K562 (cell line): ENCODE measurements at regions not wholly inside any gene's neighbourhood (a gene's known extent, or its start where the extent isn't known, plus 50 kb on each side); places are given as distances from the start of the nearest gene placed in this dataset.

ENCODE experiments used
- ATAC-seq: fragments of 200-7000 bp; cut with Tn5 transposase; 3 replicates; pipeline ENCODE4 v1.9.1; 2020; ENCODE audit warnings: moderate library complexity
- BruUV-seq: library from RNA; stranded (reverse); fragments of 400-500 nt; replicated peaks from 2 replicates; lab custom pipeline; 2021; lab: Mats Ljungman, UMichigan
- CTCF ChIA-PET: fragments of 300-600 bp; formaldehyde crosslinking; extraction: SDS; loops from one replicate; lab custom pipeline; 2021; ENCODE audit warnings: low intra/inter-chr PET ratio; lab: Yijun Ruan, JAX
- POLR2A ChIA-PET: fragments of 300-600, 350-650 bp; sonication (Branson Sonifier 250); formaldehyde crosslinking; extraction: SDS; loops from one replicate; lab custom pipeline; 2021; ENCODE audit warnings: antibody characterized with exemption, inconsistent platforms; lab: Yijun Ruan, JAX
- DNase-seq, 4 experiments: peaks; one replicate each; pipeline versions ENCODE4 v3.0.0 to v3.0.0-alpha.2; 2011 to 2018; ENCODE audit warnings: low spot score in 3 of 4, mixed read lengths in 3 of 4; ENCODE audit errors: extremely low read depth in 1 of 4
- FAIRE-seq: peaks from 2 replicates; lab custom pipeline; 2011; peaks lifted over from hg19 to GRCh38; lab: Jason Lieb, UNC
- H2AFZ ChIP-seq: 2 replicates; pipeline ENCODE4 v1.6.0; 2011; ENCODE audit warnings: low read depth, low read length, control low read depth, inconsistent platforms
- H3K27ac ChIP-seq: fragments of 200-600 bp; 3 replicates; pipeline ENCODE4 v1.8.0; 2011; ENCODE audit warnings: low read depth, mild to moderate bottlenecking, control low read depth, inconsistent platforms, low read length, moderate library complexity, mixed read lengths; ENCODE audit errors: extremely low read depth
- H3K27me3 ChIP-seq, 2 experiments: fragments of 300-600 bp in 1 of 2; 2 replicates in 1 of 2; 3 replicates in 1 of 2; pipeline versions ENCODE4 v1.6.0 to v1.8.0; 2011; ENCODE audit warnings: inconsistent platforms in 2 of 2, low read length in 2 of 2, mild to moderate bottlenecking in 1 of 2, mixed read lengths in 1 of 2, moderate library complexity in 1 of 2; ENCODE audit not compliant: control insufficient read depth in 2 of 2, insufficient read depth in 2 of 2
- H3K36me3 ChIP-seq: fragments of 300-600 bp; 3 replicates; pipeline ENCODE4 v1.8.0; 2011; ENCODE audit warnings: mild to moderate bottlenecking, low read length, inconsistent platforms; ENCODE audit not compliant: control insufficient read depth, insufficient read depth
- H3K4me1 ChIP-seq, 2 experiments: fragments of 200-600 bp in 1 of 2; replicated peaks in 1 of 2; 2 replicates in 1 of 2; 3 replicates in 1 of 2; pipeline versions ENCODE4 v1.5.1 to v1.8.0; 2011; ENCODE audit warnings: inconsistent platforms in 2 of 2, low read length in 2 of 2, mild to moderate bottlenecking in 1 of 2, mixed read lengths in 1 of 2, moderate library complexity in 1 of 2; ENCODE audit not compliant: control insufficient read depth in 2 of 2, insufficient read depth in 2 of 2
- H3K4me2 ChIP-seq: 2 replicates; pipeline ENCODE4 v1.6.1; 2011; ENCODE audit warnings: low read length, control low read depth, inconsistent platforms, mixed read lengths; ENCODE audit not compliant: insufficient read depth
- H3K4me3 ChIP-seq: fragments of 200-600 bp; sonication (generic), shearing (Covaris generic); 2 replicates; pipeline ENCODE4 v1.5.1; 2016; ENCODE audit warnings: control low read depth, inconsistent platforms
- H3K79me2 ChIP-seq: fragments of 200-600 bp; 3 replicates; pipeline ENCODE4 v1.8.0; 2011; ENCODE audit warnings: low read length, inconsistent platforms; ENCODE audit not compliant: control insufficient read depth, insufficient read depth
- H3K9ac ChIP-seq, 2 experiments: 2 replicates each; pipeline versions ENCODE4 v1.6.0 to v1.6.1; 2011; ENCODE audit warnings: low read depth in 2 of 2, low read length in 2 of 2, control low read depth in 1 of 2, inconsistent platforms in 1 of 2, mild to moderate bottlenecking in 1 of 2, mixed read lengths in 1 of 2; ENCODE audit not compliant: insufficient read depth in 1 of 2
- H3K9me1 ChIP-seq: one replicate; pipeline ENCODE4 v1.6.0; 2011; ENCODE audit warnings: inconsistent platforms, mild to moderate bottlenecking, low read length, moderate library complexity; ENCODE audit not compliant: control insufficient read depth, insufficient read depth
- H3K9me3 ChIP-seq: replicated peaks from 2 replicates; pipeline ENCODE4 v1.5.1; 2011; ENCODE audit warnings: low read depth, low read length, inconsistent platforms; ENCODE audit not compliant: control insufficient read depth, insufficient read depth
- H4K20me1 ChIP-seq: replicated peaks from 2 replicates; pipeline ENCODE4 v1.6.1; 2011; ENCODE audit warnings: low read length, inconsistent platforms, mixed read lengths; ENCODE audit not compliant: control insufficient read depth, insufficient read depth
- ARID3B ChIP-seq: fragments of 250-450 bp; sonication (Bioruptor Pico); IDR thresholded peaks from 2 replicates; pipeline ENCODE4 v1.4.0; 2020; ENCODE audit warnings: borderline replicate concordance
- DIDO1 ChIP-seq: fragments of 450-650 bp; IDR thresholded peaks from 2 replicates; pipeline ENCODE4 v1.6.1; 2016; ENCODE audit warnings: low read depth, missing biosample characterization, missing genetic modification characterization
- GATAD2A ChIP-seq: fragments of 450-650 bp; IDR thresholded peaks from 2 replicates; pipeline ENCODE4 v1.6.1; 2017
- HCFC1 ChIP-seq: IDR thresholded peaks from 2 replicates; pipeline ENCODE4 v1.6.1; 2012; ENCODE audit warnings: low read depth, low read length, improper control_type of control experiment
- PRMT5 ChIP-seq: sonication (generic); formaldehyde crosslinking; IDR thresholded peaks from 2 replicates; pipeline ENCODE4 v1.5.0; 2020; ENCODE audit warnings: missing genetic modification reagents
- STAT5B ChIP-seq: fragments of 250-450 bp; sonication (Bioruptor Pico); IDR thresholded peaks from 2 replicates; pipeline ENCODE4 v1.8.0; 2021; ENCODE audit warnings: mild to moderate bottlenecking, inconsistent platforms
- ZBTB49 ChIP-seq: sonication (generic); formaldehyde crosslinking; IDR thresholded peaks from 2 replicates; pipeline ENCODE4 v1.8.0; 2022; ENCODE audit warnings: missing genetic modification reagents, mild to moderate bottlenecking, borderline replicate concordance
- ZNF12 ChIP-seq: sonication (generic); formaldehyde crosslinking; IDR thresholded peaks from 2 replicates; pipeline ENCODE4 v1.4.0; 2020; ENCODE audit warnings: mild to moderate bottlenecking, missing genetic modification reagents
- ZNF507 ChIP-seq: conservative IDR thresholded peaks from 2 replicates; pipeline ENCODE4 v1.6.1; 2017; ENCODE audit warnings: missing genetic modification characterization, missing compliant biosample characterization
- WGBS: fragments of 100-300 bp; shearing (Covaris generic); methylation state at CpG from one replicate; pipeline ENCODE4 v1.1.6; 2016; ENCODE audit warnings: low coverage, mixed read lengths; ENCODE audit not compliant: insufficient coverage; ENCODE audit errors: missing lambda C conversion rate; 5-methylcytosine and 5-hydroxymethylcytosine counted together
- in situ Hi-C: fragments of 300-500 bp; cut with MboI; formaldehyde crosslinking; loops from 4 replicates; pipeline ENCODE4 v1.15.0; 2018; ENCODE audit warnings: inconsistent platforms, mixed read lengths
- intact Hi-C: fragments of 100-400 bp; cut with micrococcal nuclease; formaldehyde crosslinking; loops from 2 replicates; pipeline ENCODE4 v1.14.2; 2022
- TF ChIP-seq, protein P1 (sequence below): sonication (generic); formaldehyde crosslinking; IDR thresholded peaks from 2 replicates; pipeline ENCODE4 v1.8.0; 2023; ENCODE audit warnings: mild to moderate bottlenecking, missing genetic modification reagents
- TF ChIP-seq, protein P2 (sequence below): fragments of 250-450 bp; sonication (Bioruptor Pico); IDR thresholded peaks from 2 replicates; pipeline ENCODE4 v1.5.0; 2020; ENCODE audit warnings: mild to moderate bottlenecking

GRCh38 chr6:132952986-132953385 is 138.6 kb downstream of the RPS12 start:
- POLR2A ChIA-PET = no interaction called here
- WGBS = 0% methylated on average over 3 of the region's 3 CpGs

More at GRCh38 chr6:132952986-132953385, 138.6 kb downstream of the RPS12 start:
- Histone ChIP-seq H3K79me2 (no peaks in the 10 kb centered on the region), H3K27ac (no peak overlapping the region), H3K9me1 (no peaks in the 10 kb centered on the region), H3K4me3 (no peak overlapping the region), H3K36me3 (no peaks in the 10 kb centered on the region), H3K9ac (no peak overlapping the region), H3K27me3 (peaks cover 0 to 5% of the 10 kb centered on the region in 2 experiments; a peak in 1 of 5 replicates), H3K4me2 (no peak overlapping the region), H4K20me1 (no peaks in the 10 kb centered on the region), H3K9me3 (no peaks in the 10 kb centered on the region), H2AFZ (no peak overlapping the region), H3K4me1 (no peaks in the 10 kb centered on the region)
- TF ChIP-seq GATAD2A (no peak), ARID3B (CRISPR knock-in tag) (no peak), ZNF12 (CRISPR knock-in tag) (no peak), ZBTB49 (CRISPR knock-in tag) (no peak), STAT5B (CRISPR knock-in tag) (no peak), ZNF507 (tag) (no peak), HCFC1 (no peak), PRMT5 (CRISPR knock-in tag) (no peak), DIDO1 (no peak)
- TF ChIP-seq, protein P1, sequence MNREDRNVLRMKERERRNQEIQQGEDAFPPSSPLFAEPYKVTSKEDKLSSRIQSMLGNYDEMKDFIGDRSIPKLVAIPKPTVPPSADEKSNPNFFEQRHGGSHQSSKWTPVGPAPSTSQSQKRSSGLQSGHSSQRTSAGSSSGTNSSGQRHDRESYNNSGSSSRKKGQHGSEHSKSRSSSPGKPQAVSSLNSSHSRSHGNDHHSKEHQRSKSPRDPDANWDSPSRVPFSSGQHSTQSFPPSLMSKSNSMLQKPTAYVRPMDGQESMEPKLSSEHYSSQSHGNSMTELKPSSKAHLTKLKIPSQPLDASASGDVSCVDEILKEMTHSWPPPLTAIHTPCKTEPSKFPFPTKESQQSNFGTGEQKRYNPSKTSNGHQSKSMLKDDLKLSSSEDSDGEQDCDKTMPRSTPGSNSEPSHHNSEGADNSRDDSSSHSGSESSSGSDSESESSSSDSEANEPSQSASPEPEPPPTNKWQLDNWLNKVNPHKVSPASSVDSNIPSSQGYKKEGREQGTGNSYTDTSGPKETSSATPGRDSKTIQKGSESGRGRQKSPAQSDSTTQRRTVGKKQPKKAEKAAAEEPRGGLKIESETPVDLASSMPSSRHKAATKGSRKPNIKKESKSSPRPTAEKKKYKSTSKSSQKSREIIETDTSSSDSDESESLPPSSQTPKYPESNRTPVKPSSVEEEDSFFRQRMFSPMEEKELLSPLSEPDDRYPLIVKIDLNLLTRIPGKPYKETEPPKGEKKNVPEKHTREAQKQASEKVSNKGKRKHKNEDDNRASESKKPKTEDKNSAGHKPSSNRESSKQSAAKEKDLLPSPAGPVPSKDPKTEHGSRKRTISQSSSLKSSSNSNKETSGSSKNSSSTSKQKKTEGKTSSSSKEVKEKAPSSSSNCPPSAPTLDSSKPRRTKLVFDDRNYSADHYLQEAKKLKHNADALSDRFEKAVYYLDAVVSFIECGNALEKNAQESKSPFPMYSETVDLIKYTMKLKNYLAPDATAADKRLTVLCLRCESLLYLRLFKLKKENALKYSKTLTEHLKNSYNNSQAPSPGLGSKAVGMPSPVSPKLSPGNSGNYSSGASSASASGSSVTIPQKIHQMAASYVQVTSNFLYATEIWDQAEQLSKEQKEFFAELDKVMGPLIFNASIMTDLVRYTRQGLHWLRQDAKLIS = no peak
- TF ChIP-seq, protein P2, sequence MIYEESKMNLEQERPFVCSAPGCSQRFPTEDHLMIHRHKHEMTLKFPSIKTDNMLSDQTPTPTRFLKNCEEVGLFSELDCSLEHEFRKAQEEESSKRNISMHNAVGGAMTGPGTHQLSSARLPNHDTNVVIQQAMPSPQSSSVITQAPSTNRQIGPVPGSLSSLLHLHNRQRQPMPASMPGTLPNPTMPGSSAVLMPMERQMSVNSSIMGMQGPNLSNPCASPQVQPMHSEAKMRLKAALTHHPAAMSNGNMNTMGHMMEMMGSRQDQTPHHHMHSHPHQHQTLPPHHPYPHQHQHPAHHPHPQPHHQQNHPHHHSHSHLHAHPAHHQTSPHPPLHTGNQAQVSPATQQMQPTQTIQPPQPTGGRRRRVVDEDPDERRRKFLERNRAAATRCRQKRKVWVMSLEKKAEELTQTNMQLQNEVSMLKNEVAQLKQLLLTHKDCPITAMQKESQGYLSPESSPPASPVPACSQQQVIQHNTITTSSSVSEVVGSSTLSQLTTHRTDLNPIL (CRISPR knock-in tag) = no peak
- no peak for DNase-seq
- in situ Hi-C loops (loop anchor here (25.0 kb wide), 1 partner anchor 959 kb away; no protein-coding TSS in a partner anchor), intact Hi-C loops (no loop called here)
- CTCF ChIA-PET = no interaction called here
- no TSS peak for BruUV-seq
- no peak for ATAC-seq
- no peak for FAIRE-seq
